ENCODE measurements at regions not wholly inside any gene's neighbourhood (a gene's known extent, or its start where the extent isn't known, plus 50 kb on each side); places are given as distances from the start of the nearest gene placed in this dataset.

DNA sequence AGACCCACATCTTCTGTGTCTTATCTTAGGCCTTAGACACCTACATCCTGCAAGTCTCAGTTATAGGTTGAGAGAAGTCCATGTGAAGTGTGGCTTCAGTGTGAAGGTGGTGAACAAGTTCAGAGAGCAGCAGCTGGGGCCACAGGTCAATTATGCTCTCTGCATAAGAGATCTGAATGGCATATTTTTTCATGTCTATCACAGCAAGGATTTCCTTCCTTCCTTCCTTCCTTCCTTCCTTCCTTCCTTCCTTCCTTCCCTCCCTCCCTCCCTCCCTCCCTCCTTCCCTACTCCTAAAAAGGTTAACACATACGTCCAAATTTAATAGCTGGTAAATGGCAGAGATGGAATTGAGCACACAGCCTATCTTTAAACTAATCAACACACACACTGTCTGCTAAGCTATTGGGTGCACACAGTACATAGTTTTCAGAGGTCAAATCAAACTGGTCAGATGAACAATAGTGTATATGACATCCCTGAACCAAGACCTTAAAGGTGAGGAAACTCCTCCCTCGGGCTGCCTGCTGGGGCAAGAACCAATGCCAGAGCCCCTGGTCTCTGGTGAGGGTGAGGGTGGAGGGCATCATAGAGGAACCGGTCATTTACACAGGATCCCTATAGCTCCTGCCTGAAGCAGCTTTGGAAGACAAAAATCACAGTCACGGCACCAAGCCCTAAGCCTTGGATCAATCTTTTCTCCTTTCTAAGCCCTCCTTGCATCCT is 240.9 kb downstream of the ICOS start:
- TF ChIP-seq, protein P1, sequence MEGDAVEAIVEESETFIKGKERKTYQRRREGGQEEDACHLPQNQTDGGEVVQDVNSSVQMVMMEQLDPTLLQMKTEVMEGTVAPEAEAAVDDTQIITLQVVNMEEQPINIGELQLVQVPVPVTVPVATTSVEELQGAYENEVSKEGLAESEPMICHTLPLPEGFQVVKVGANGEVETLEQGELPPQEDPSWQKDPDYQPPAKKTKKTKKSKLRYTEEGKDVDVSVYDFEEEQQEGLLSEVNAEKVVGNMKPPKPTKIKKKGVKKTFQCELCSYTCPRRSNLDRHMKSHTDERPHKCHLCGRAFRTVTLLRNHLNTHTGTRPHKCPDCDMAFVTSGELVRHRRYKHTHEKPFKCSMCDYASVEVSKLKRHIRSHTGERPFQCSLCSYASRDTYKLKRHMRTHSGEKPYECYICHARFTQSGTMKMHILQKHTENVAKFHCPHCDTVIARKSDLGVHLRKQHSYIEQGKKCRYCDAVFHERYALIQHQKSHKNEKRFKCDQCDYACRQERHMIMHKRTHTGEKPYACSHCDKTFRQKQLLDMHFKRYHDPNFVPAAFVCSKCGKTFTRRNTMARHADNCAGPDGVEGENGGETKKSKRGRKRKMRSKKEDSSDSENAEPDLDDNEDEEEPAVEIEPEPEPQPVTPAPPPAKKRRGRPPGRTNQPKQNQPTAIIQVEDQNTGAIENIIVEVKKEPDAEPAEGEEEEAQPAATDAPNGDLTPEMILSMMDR (IDR thresholded peaks at IDR 0.05; ENCODE audit: low read length): no peak
- no peak for TF ChIP-seq EZH2 (IDR thresholded peaks at IDR 0.05; ENCODE audit: borderline replicate concordance, low read length)
